ENCODE measurements at regions not wholly inside any gene's neighbourhood (a gene's known extent, or its start where the extent isn't known, plus 50 kb on each side); places are given as distances from the start of the nearest gene placed in this dataset.

GRCh38 chr11:109564241-109564640 lies 142.3 kb downstream of the C11orf87 start:
- TF ChIP-seq CHD2 (IDR thresholded peaks at IDR 0.05; ENCODE audit: low read length, partially characterized antibody) = no peak
- TF ChIP-seq FOXJ3 (CRISPR knock-in tag; IDR thresholded peaks at IDR 0.05) = no peak
- TF ChIP-seq SIN3A (IDR thresholded peaks at IDR 0.05; ENCODE audit: borderline replicate concordance, low read depth, low read length) = no peak
- no peak for TF ChIP-seq TCF12 (IDR thresholded peaks at IDR 0.05)

Measured in SK-N-SH (cell line).